Left cardiac atrium (tissue), 4 donors: ENCODE measurements at regions not wholly inside any gene's neighbourhood (a gene's known extent, or its start where the extent isn't known, plus 50 kb on each side); places are given as distances from the start of the nearest gene placed in this dataset.
"Not testable (repeated sequence)": the region's sequence is repeated elsewhere in the genome, so short reads cannot be mapped to it uniquely, and the experiment has no call there.

Experiments used
- ATAC-seq, 2 donors: fragments of 200-7000 bp; cut with Tn5 transposase; one replicate each; pipeline ENCODE4 v1.9.1; 2020; ENCODE audit warnings: mild to moderate bottlenecking in 2 of 2, moderate library complexity in 2 of 2
- DNase-seq: peaks from one replicate; pipeline ENCODE4 v3.0.0-alpha.2; 2020
- intact Hi-C, 2 donors: fragments of 100-400 bp; cut with DNase I; formaldehyde crosslinking; loops; one replicate each; pipeline versions ENCODE4 v1.14.1 to v1.15.1; 2022 to 2023
- donor health status: DM: no; HTN: yes; CAD: no.
- donor health status: DM: no; HTN: yes; CAD: no; lungs with severe emphysema.
- donor health status: DM: yes; HTN: yes; CAD: no.
- donor health status: Dilated cardiomyopathy.

GRCh38 chr6:151154418-151154817, 85.3 kb upstream of the AKAP12 start:
- DNase-seq (peak; percentile 57), ATAC-seq (peak; percentile 53 to 55)
- intact Hi-C loops, result no loop called here

- intact Hi-C loops, result no loop called here
- DNase-seq, result no peak
- ATAC-seq, result no peak
These were observed 84.7 kb upstream of the AKAP12 start for GRCh38 chr6:151155095-151155494.

GRCh38 chr6:151160929-151161757, 78.6 kb upstream of the AKAP12 start:
- intact Hi-C loops, result no loop called here
- DNase-seq, result no peak

DNA sequence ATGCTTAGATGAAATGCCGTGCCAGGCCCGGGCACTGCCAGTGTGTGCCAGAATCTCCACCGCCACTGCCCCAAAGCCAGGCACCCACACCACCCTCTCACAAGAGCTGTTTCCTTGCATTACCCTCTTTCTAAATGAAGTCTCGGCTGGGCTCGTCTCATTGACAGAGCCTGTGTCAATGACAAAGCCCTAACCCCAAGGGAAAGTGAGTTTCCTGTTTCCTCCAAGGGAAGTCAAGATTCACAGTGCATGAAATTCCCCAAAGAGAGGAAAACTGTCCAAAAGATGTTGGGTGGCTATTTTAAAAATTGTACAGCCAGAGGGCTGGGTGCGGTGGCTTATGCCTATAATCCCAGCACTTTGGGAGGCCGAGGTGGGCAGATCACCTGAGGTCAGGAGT, 75.4 kb upstream of the AKAP12 start:
- DNase-seq, result no peak
- ATAC-seq, result no peak
- intact Hi-C loops, result no loop called here

More at GRCh38 chr6:151160929-151161757, 78.6 kb upstream of the AKAP12 start:
- no peak for ATAC-seq

- intact Hi-C loops, result no loop called here
- DNase-seq (no peak), ATAC-seq (no peak)
These were observed 73.6 kb upstream of the AKAP12 start for GRCh38 chr6:151166180-151166579.

- ATAC-seq (no peak), DNase-seq (no peak)
- intact Hi-C loops, result no loop called here
These were observed 72.7 kb upstream of the AKAP12 start for GRCh38 chr6:151167034-151167433.

DNA sequence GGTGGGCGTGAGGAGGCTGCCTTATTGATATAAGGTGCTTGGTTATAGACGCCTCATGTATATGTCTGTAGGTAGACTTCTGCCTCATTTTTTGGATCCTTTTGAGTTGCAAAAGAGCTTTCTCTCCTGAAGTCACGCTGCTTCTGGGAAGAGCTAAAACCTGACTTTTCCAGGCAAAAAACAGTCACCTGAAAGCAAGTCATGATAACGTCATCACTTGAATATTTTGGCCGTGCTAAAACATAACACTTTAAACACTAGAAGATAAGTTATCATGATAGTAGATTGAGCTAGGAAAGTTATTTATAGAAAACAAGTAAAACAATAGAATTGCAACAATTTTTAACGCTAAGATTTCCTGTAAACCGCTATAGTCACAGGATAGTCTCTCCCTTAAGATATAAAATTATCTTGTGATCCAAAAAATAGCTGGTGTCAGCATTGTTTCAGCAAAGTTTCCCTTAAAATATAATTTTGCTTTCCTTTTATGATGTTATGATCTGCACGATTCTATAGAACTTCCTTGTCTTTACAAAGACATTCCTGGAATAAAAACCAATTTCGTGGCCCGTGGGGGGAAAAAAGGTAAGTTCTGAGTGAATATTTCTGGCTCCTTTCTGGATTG, 69.0 kb upstream of the AKAP12 start:
- intact Hi-C loops, result no loop called here
- no peak for ATAC-seq
- no peak for DNase-seq

- intact Hi-C loops, result no loop called here
- DNase-seq (no peak), ATAC-seq (no peak)
These were observed 67.0 kb upstream of the AKAP12 start for GRCh38 chr6:151172751-151173150.

- intact Hi-C loops, result no loop called here
- ATAC-seq, result no peak
- DNase-seq, result no peak
These were observed 63.9 kb upstream of the AKAP12 start for GRCh38 chr6:151175662-151176445.

- intact Hi-C loops, result no loop called here
- ATAC-seq, result peak in 1 of 2 donors; percentile 15
- no peak for DNase-seq
These were observed 62.6 kb upstream of the AKAP12 start for GRCh38 chr6:151176911-151177770.

DNA sequence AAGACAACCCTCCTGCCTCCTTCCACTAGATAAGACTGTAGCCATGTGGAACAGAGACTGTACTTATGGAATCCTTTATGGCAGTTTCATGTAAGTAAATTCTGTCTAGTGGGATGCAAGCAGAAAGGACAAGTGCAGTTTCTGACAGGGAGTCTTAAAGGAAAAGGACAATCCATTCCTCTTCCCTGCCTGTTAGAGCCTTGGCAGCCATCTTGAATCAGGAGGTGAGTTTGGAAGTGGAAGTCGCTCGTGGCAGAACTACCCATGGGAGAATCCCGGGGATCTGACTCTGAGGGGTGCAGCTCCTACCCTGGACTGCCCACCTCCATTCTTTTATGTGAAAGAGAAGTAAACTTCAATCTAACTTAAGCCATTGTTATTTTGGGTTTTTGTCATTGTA, 61.4 kb upstream of the AKAP12 start:
- intact Hi-C loops, result no loop called here
- DNase-seq (no peak), ATAC-seq (no peak)

DNA sequence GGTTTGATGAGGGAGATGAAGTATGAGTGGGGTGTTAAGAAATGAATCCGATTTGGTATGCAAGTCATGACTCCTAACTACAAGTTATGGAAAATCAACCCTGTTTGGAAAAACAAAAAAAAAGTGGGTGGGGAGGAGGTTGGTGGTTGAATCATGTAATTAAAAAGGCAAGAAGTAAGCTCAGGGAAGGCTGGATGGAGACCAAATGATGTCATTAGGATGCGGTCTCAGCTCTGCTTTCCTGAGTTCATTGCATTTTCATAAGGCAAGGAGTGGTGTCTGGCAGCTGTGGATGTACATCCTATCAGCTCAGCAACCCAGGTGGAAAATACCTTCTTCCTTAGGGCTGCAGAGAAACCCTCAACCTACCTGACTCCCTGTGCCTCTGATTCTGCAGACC, 60.4 kb upstream of the AKAP12 start:
- ATAC-seq, result peak in 1 of 2 donors; percentile 39
- intact Hi-C loops, result no loop called here
- no peak for DNase-seq

DNA sequence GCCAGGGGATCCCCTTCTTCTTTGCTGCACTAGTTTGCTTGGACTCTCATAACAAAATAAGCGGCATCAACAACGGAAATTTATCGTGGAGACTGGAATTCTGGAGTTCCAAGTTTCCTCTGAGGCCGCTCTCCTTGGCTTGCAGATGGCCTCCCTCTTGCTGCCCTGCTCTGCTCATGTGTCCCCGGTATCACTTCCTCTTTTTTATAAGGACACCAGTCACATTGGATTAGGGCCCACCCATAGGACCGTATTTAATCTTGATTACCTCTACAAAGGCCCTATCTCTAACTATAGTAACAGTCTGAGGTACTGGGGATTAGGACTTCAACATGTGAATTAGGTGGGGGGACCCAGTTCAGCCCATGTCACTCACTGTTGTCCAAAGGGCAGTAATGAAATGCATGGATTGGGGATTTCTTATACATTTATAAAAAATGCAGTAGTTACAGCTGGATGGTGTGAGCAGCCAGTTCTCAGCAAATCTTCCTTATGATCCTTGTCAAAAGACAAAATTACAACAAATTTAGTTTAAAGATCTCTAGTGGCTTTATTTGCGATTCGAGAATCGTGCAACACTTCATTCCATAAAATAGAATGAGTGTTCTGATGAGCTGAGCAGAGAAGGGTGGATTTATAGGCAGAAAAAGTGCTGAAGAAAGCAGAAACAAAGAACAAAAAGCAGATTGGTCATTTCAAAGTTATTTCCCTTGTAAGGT, 59.3 kb upstream of the AKAP12 start:
- no peak for ATAC-seq
- intact Hi-C loops, result no loop called here

DNA sequence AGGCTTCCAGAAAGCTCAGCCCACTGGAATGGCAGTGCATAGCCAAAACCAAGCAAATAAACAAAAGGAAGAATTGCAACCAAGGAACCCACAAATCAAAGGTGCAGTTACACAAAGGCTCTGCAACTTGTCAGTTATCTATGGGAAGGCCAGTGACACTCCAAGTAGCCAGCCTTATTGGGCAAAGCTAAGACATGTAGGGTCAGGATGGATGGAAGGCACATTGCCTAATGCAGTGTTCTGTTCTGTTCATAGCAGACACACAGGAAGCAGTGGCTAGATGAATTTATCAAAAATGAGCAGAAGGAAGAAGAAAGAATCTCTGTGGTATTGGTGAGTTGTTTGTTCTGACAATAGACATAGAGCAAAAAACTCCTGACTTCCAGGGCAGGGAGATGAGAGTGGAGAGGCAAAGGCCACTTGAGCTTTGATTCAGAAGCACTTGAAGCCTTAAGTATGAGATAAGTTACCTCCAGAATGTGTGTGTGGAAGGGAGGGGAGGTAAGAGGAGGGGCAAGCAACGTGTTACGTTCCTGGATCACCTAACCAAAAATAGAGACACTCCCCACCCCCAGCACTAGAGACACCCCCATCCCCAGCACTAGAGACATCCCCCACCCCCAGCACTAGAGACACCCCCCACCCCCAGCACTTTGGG, 57.9 kb upstream of the AKAP12 start:
- intact Hi-C loops, result no loop called here
- DNase-seq (no peak), ATAC-seq (no peak)

More for the DNA sequence above, 59.3 kb upstream of the AKAP12 start:
- DNase-seq, result no peak

- ATAC-seq, DNase-seq, intact Hi-C loops: not testable (repeated sequence)
These were observed 56.8 kb upstream of the AKAP12 start for GRCh38 chr6:151182958-151183357.

- intact Hi-C loops, result no loop called here
- no peak for DNase-seq
- ATAC-seq, result no peak
These were observed 54.6 kb upstream of the AKAP12 start for GRCh38 chr6:151185148-151185547.

GRCh38 chr6:151186306-151186705, 53.5 kb upstream of the AKAP12 start:
- ATAC-seq (no peak), DNase-seq (no peak)
- intact Hi-C loops, result no loop called here

GRCh38 chr6:151186804-151187330, 52.9 kb upstream of the AKAP12 start:
- ATAC-seq (no peak), DNase-seq (no peak)
- intact Hi-C loops, result no loop called here
